ENCODE measurements at regions not wholly inside any gene's neighbourhood (a gene's known extent, or its start where the extent isn't known, plus 50 kb on each side); places are given as distances from the start of the nearest gene placed in this dataset.
A peak's percentile ranks its signal among the peaks of the same experiment; 100 is the strongest.

DNA sequence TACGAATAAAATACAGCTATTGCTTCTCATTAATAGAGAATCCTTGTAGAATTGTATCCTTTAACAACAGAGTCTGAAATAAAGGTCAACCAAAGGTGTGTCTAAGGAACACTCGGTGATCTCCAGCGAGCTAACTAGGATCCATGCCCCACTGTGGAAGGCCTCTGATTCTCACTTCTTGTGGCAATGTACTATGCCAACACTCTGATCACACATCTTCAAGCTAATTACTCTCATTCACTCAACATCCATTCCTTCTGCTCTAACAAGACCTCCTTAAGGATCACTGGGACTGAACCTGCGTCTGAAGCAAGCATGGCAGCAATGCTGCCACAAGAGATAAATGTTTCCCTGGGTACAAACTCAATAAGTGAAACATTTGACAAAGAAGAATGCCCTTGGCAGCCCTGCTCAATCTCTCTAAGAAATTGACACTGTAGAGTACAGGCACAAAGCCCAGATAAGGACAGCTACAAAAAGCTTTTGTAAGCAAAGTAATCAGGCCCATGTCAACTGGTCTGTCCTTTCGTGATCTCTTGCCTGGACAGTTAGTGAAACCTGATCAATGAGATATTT, 74.6 kb upstream of the PARD3B start:
- H3K27me3 ChIP-seq (ENCODE audit: insufficient read depth, low read length), result no peaks in the 10 kb centered on the region

GRCh38 chr2:204472375-204472774, 72.9 kb upstream of the PARD3B start:
- Mint-ChIP-seq H3K27me3 (ENCODE audit: low read depth, unreplicated experiment) (no peaks in the 10 kb centered on the region), H3K4me3 (ENCODE audit: unreplicated experiment) (no peak overlapping the region), H3K9me3 (ENCODE audit: unreplicated experiment) (peaks cover 3% of the 10 kb centered on the region), H3K4me1 (ENCODE audit: low read depth, unreplicated experiment) (peaks cover 6% of the 10 kb centered on the region), H3K36me3 (ENCODE audit: low read depth, unreplicated experiment) (no peaks in the 10 kb centered on the region), H3K27ac (ENCODE audit: unreplicated experiment) (no peak overlapping the region)
- no peak for TF ChIP-seq EZH2 (IDR thresholded peaks at IDR 0.05; ENCODE audit: insufficient read depth, low read length)
- TF ChIP-seq CTCF (IDR thresholded peaks at IDR 0.05; ENCODE audit: insufficient read depth, low read depth, low read length), result no peak
- Histone ChIP-seq H3K4me3 (ENCODE audit: insufficient read depth, low read depth, low read length) (no peak overlapping the region), H3K36me3 (ENCODE audit: insufficient read depth, low read length) (no peaks in the 10 kb centered on the region), H2AFZ (ENCODE audit: low read depth, low read length) (no peak overlapping the region), H3K4me2 (ENCODE audit: low read length) (no peak overlapping the region), H3K4me1 (ENCODE audit: insufficient read depth, low read length) (peaks cover 7% of the 10 kb centered on the region), H3K27ac (ENCODE audit: low read depth, low read length) (no peak overlapping the region), H3K27me3 (ENCODE audit: insufficient read depth, low read length) (no peaks in the 10 kb centered on the region), H4K20me1 (ENCODE audit: insufficient read depth, low read length) (no peaks in the 10 kb centered on the region), H3K9me3 (ENCODE audit: insufficient read depth, low read depth, low read length) (no peaks in the 10 kb centered on the region), H3K9ac (ENCODE audit: low read length) (no peak overlapping the region), H3K79me2 (ENCODE audit: insufficient read depth, low read length) (no peaks in the 10 kb centered on the region)
- DNase-seq (ENCODE audit: low read depth), result peak; percentile 25
- FAIRE-seq, result peak; percentile 13

More for the DNA sequence above, 74.6 kb upstream of the PARD3B start:
- Histone ChIP-seq H3K9ac (ENCODE audit: low read length) (no peak overlapping the region), H4K20me1 (ENCODE audit: insufficient read depth, low read length) (no peaks in the 10 kb centered on the region), H3K27ac (ENCODE audit: low read depth, low read length) (no peak overlapping the region), H3K4me2 (ENCODE audit: low read length) (no peak overlapping the region), H3K9me3 (ENCODE audit: insufficient read depth, low read depth, low read length) (no peaks in the 10 kb centered on the region), H3K79me2 (ENCODE audit: insufficient read depth, low read length) (no peaks in the 10 kb centered on the region), H3K36me3 (ENCODE audit: insufficient read depth, low read length) (no peaks in the 10 kb centered on the region), H2AFZ (ENCODE audit: low read depth, low read length) (no peak overlapping the region), H3K4me1 (ENCODE audit: insufficient read depth, low read length) (peaks cover 7% of the 10 kb centered on the region), H3K4me3 (ENCODE audit: insufficient read depth, low read depth, low read length) (no peak overlapping the region)
- no peaks in the 10 kb centered on the region for H3K36me3 Mint-ChIP-seq (ENCODE audit: low read depth, unreplicated experiment)
- no peak for TF ChIP-seq CTCF (IDR thresholded peaks at IDR 0.05; ENCODE audit: insufficient read depth, low read depth, low read length)
- TF ChIP-seq EZH2 (IDR thresholded peaks at IDR 0.05; ENCODE audit: insufficient read depth, low read length), result no peak
- no peaks in the 10 kb centered on the region for H3K27me3 Mint-ChIP-seq (ENCODE audit: low read depth, unreplicated experiment)
- DNase-seq (ENCODE audit: low read depth), result no peak
- H3K4me3 Mint-ChIP-seq (ENCODE audit: unreplicated experiment), result no peak overlapping the region
- peaks cover 3% of the 10 kb centered on the region for H3K9me3 Mint-ChIP-seq (ENCODE audit: unreplicated experiment)
- no peak for FAIRE-seq
- H3K4me1 Mint-ChIP-seq (ENCODE audit: low read depth, unreplicated experiment), result peaks cover 4% of the 10 kb centered on the region
- no peak overlapping the region for H3K27ac Mint-ChIP-seq (ENCODE audit: unreplicated experiment)

GRCh38 chr2:204473224-204473623, 72.1 kb upstream of the PARD3B start:
- H3K27ac Mint-ChIP-seq (ENCODE audit: unreplicated experiment), result no peak overlapping the region
- DNase-seq (ENCODE audit: low read depth) (no peak), FAIRE-seq (no peak)
- Histone ChIP-seq H3K79me2 (ENCODE audit: insufficient read depth, low read length) (no peaks in the 10 kb centered on the region), H3K4me3 (ENCODE audit: insufficient read depth, low read depth, low read length) (no peak overlapping the region), H3K9me3 (ENCODE audit: insufficient read depth, low read depth, low read length) (no peaks in the 10 kb centered on the region), H3K4me2 (ENCODE audit: low read length) (no peak overlapping the region), H2AFZ (ENCODE audit: low read depth, low read length) (no peak overlapping the region), H3K36me3 (ENCODE audit: insufficient read depth, low read length) (no peaks in the 10 kb centered on the region), H3K4me1 (ENCODE audit: insufficient read depth, low read length) (peaks cover 7% of the 10 kb centered on the region), H3K27me3 (ENCODE audit: insufficient read depth, low read length) (no peaks in the 10 kb centered on the region), H3K9ac (ENCODE audit: low read length) (no peak overlapping the region), H3K27ac (ENCODE audit: low read depth, low read length) (no peak overlapping the region), H4K20me1 (ENCODE audit: insufficient read depth, low read length) (no peaks in the 10 kb centered on the region)
- H3K27me3 Mint-ChIP-seq (ENCODE audit: low read depth, unreplicated experiment), result no peaks in the 10 kb centered on the region
- TF ChIP-seq CTCF (IDR thresholded peaks at IDR 0.05; ENCODE audit: insufficient read depth, low read depth, low read length) (no peak), EZH2 (IDR thresholded peaks at IDR 0.05; ENCODE audit: insufficient read depth, low read length) (no peak)
- no peak overlapping the region for H3K4me3 Mint-ChIP-seq (ENCODE audit: unreplicated experiment)
- H3K4me1 Mint-ChIP-seq (ENCODE audit: low read depth, unreplicated experiment), result peaks cover 10% of the 10 kb centered on the region
- H3K9me3 Mint-ChIP-seq (ENCODE audit: unreplicated experiment), result peaks cover 3% of the 10 kb centered on the region
- no peaks in the 10 kb centered on the region for H3K36me3 Mint-ChIP-seq (ENCODE audit: low read depth, unreplicated experiment)
